GM21529 (cell line): ENCODE measurements at regions not wholly inside any gene's neighbourhood (a gene's known extent, or its start where the extent isn't known, plus 50 kb on each side); places are given as distances from the start of the nearest gene placed in this dataset.
"Not testable (repeated sequence)": the region's sequence is repeated elsewhere in the genome, so short reads cannot be mapped to it uniquely, and the experiment has no call there.

ENCODE experiments used
- ATAC-seq: cut with Tn5 transposase; IDR thresholded peaks from one replicate; pipeline ENCODE4 v1.9.1; 2021; ENCODE audit not compliant: unreplicated experiment

- ATAC-seq, result no peak
Measured at GRCh38 chr1:192905049-192905448, 96.2 kb downstream of the RGS2 start.

- no peak for ATAC-seq
Measured at GRCh38 chr1:192906334-192906733, 97.5 kb downstream of the RGS2 start.

GRCh38 chr1:192907545-192908243 lies 98.9 kb downstream of the RGS2 start:
- peak; percentile 54 for ATAC-seq

DNA sequence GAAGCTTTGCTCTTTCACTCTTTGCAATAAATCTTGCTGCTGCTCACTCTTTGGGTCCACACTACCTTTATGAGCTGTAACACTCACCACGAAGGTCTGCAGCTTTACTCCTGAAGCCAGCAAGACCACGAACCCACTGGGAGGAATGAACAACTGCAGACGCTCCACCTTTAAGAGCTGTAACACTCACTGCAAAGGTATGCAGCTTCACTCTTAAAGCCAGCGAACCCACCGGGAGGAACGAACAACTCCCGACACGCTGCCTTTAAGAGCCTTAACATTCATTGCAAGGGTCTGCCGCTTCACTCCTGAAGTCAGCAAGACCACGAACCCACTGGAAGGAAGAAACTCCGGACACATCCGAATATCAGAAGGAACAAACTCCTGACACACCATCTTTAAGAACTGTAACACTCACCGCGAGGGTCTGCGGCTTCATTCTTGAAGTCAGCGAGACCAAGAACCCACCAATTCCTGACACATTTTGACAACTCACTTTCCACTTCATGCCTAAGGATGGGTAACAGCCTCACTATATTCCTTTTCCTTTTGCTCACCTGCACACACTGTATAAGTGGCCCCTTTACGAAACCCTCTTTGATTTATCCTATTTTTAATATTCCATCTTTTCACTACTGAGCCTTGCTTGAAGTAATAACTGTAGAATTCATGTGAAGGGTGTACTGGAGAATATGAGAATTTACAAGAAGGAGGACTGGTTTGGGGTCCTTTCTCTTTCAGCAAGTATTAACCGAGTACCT lies 103.2 kb downstream of the RGS2 start:
- not testable (repeated sequence) for ATAC-seq

GRCh38 chr1:192913683-192914082 lies 104.8 kb downstream of the RGS2 start:
- peak; percentile 31 for ATAC-seq

- no peak for ATAC-seq
Measured at GRCh38 chr1:192914092-192914491, 105.3 kb downstream of the RGS2 start.

- no peak for ATAC-seq
Measured at GRCh38 chr1:192914696-192915095, 105.9 kb downstream of the RGS2 start.

DNA sequence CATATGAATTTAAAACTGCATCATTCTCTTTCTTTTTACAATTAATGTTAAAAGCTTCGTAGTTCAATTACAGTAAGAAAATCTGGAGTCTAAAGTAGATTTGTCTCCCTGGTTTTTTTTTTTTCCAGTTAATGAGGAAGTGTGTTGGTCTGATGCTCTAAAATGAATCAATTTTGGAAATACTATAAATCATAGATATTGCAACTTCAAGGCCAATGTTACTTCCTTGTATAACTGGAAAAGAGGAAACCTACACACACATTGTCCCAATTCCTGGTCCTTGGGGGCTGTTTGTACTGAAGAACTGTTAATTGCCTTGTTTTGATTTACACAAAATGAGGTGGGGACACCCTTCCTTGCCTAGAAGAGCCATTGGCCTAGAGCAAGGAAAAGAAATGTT lies 107.2 kb downstream of the RGS2 start:
- no peak for ATAC-seq

GRCh38 chr1:192918259-192918658 lies 109.4 kb downstream of the RGS2 start:
- ATAC-seq, result no peak

DNA sequence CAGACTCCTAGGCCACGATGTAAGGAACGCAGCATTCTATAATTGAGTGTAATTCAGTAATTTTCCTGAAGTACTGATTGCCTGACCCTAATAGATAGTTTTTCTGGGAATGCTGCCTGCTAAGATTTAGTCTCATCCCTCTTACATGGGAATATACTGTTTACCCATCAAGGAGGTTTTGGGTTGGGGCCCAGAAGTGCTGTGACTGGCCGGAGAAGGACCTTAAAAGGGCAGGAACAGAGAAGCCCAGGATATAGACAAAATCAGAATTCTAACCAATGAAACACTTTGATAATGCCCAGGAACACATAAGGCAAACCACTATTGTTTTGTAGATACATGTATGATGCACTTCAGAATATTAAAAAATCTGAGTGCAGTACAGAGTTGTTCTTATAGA lies 111.6 kb downstream of the RGS2 start:
- no peak for ATAC-seq

DNA sequence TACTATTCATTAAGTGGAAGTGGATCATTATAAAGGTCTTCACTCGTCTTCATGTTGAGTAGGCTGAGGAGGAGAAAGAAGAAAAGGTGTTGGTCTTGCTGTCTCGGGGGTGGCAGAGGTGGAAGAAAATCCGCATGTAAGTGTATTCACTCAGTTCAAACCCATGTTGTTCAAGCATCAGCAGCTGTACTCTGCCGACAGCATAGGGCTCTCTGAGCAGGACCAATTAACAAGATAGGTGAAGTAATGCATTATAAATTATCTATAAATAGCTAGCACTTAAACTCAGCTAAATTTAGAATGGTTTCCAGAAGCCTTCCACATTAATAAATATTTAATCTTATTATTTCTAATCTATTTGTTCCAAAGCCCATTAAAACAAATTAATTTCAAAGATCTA lies 116.8 kb downstream of the RGS2 start:
- no peak for ATAC-seq

GRCh38 chr1:192926736-192927135 lies 117.9 kb downstream of the RGS2 start:
- no peak for ATAC-seq

DNA sequence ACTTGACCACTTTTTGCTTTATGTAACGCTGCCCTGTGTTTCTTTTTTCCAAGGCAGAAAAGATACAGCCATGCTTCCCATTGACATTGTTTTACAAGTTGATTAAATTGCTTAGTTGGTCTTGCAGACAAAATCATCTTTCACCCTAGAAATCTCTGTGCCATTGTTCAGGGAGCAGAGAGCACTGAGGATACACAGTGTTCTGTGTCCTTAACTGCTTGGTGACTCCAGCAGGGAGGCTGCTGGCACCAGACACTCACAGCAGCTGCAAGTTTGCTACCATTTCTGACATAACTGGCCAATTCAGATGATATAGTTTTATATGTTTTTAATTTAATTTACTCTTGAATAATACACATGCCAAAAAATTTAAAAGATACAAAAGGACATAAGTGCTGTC lies 118.7 kb downstream of the RGS2 start:
- ATAC-seq, result no peak

DNA sequence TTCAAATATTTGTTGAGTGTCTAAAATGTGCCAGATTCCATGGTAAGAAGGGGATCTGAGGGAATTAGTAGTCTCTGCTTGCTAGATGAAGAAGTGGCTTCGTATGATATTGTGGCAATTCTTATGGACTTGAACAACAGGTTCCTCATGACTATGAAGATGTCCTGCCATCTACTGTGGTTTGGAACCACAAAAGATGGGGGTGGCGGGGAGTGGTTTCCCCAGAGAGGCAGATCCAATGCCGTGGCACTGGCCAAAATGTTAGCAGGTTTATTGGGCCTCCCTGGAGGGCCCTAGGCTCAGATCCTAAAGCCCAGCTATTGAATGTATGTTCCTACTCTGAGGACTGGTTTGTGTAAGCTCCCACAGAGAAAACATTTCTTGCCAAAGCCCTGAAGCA lies 120.8 kb downstream of the RGS2 start:
- ATAC-seq, result no peak

DNA sequence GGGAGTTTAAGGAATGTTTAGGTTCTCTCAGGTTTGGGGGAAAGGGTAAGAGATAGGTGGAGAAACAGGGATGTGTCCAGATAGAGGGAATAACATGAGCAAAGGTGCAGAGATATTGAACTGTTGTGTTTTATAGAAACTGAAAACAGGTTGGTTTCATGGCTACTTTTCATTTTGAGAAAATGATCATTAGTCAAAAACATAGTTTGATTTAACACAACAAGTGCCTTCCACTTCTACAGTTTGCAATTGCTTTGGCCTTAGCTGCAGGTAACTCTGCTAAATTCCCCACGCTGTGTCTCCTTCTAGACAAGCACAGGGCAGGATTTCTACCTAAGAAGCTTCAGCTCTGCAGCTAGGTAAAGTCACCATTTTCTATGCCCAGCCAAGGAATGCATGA lies 124.9 kb downstream of the RGS2 start:
- ATAC-seq, result peak; percentile 31

- ATAC-seq, result peak; percentile 47
Measured at GRCh38 chr1:192936313-192937018, 122.7 kb downstream of the UCHL5 start.

DNA sequence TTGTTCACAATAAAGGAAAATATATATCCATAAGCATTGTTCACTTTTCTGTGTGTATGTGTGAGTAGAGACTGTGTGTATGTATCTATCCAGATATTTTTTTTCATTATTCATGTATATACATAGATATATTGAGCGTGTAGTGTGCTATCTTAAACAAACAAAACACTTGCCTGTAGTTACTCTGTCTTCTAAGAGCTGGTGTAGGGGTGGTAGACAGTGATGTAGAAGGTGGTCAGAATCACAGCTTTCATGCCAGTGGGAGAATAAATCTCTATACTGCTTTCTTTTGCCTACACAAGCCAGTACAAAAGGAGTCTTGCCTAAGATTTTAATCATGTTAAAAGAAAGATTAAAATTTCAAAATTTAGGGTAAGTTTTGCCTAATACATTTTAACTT lies 122.0 kb downstream of the UCHL5 start:
- ATAC-seq, result no peak

- no peak for ATAC-seq
Measured at GRCh38 chr1:192939440-192939839, 119.7 kb downstream of the UCHL5 start.

GRCh38 chr1:192940658-192941057 lies 118.5 kb downstream of the UCHL5 start:
- no peak for ATAC-seq

DNA sequence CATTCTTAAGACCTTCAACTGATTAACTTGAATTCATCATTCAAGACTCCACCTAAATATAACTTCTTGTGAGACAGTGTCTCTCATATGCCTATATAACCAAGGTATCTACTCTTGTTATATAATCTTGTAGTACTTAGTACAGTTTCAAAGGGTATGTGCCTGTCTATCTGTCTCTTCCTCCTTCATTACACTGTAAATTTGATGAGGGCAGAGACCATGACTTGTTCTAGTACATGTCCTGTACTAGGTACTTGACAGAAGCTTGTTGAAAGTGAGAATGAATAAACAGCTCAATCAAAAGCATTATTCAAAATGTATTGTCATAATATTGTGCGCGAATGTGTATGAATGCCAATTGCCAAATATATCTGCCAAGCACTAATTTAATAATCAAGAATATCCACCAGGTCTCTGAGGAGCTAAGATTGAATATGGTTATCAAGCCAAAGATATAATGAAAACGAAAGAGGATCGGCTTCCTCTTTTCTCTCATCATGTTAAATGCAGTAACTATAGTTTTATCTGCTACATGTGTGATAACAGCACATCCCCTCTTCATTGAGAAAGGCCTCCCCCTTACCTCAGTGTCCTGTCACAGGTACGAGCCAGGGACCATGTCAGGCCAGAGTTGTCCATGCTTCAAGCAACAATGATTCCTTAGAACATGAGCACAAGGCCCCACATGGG lies 117.3 kb downstream of the UCHL5 start:
- ATAC-seq, result peak; percentile 48

GRCh38 chr1:192943108-192943507 lies 116.1 kb downstream of the UCHL5 start:
- no peak for ATAC-seq
